ENCODE measurements at regions not wholly inside any gene's neighbourhood (a gene's known extent, or its start where the extent isn't known, plus 50 kb on each side); places are given as distances from the start of the nearest gene placed in this dataset.

DNA sequence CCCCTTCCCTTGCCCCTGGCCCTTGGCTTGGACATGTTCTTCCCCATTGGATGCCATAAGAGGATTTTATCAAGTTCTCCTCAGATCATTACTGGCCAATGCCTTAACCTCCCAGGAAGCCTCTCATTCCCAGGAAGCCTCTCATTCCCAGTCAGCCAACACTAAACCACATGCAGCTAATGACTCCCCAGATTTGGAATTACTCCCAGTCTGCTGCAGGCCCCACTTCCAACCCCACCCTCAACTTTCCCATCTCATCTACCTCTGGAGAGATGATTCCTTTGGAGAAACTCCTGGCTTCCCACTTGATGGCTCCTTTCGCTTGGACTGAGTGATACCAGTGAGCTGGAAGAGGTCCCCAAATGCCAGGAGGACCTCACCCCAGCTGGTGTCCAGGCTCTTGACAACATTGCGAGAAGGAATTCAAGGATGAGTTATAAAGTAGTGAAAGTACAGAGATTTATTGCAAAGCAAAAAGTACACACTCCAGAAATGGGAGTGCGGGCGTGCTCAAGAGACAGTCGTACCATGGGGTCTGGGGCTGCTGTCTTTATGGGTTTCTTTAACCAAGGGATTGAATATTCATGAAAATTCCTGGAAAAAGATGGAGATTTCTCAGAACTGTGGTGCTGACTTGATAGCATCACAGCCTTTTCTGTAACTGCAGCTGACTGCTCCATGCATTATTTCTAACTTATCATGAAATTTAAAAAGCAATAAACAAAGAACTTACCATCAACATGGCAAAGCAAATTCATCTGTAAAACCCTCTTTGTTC lies 117.2 kb upstream of the ADCY1 start:
- no peak for DNase-seq

DNA sequence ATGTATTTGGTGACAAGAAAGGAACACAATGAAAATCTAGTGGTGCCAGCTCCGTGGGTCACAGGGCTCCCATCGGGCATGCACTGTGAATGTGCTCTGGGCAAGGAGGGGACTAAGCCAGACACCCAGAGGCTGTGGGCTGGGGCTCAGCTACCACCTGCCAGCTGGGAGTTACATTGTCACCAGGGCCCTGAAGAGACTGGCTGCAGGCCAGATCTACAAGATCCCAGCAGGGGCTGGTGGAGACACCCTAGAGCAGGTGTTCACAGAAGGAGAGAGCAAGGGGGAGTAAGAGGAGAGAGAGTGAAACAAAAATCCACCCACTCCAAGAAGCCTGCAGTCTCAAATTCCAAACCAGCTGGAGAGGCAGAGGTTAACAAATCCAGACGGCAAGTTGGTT lies 116.6 kb upstream of the ADCY1 start:
- no peak for DNase-seq

DNA sequence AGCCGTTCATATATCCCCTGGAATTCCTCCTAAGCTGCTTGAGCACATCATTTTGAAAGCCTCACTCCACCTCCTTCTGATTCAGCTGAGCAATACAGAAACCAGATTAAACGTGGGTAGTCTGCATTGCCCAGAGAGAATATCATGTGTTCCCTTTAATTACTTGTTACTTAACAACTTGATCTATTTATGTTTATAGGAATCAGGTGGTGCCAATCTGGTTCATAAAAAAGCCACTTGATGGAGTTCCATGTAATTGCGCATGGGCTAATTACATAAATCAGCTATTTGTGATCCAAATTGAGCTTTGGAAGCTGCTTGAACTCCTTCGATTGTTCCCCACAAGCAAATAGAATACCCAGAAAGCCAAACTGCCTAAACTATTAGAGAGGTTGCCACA lies 114.7 kb upstream of the ADCY1 start:
- DNase-seq = no peak

DNA sequence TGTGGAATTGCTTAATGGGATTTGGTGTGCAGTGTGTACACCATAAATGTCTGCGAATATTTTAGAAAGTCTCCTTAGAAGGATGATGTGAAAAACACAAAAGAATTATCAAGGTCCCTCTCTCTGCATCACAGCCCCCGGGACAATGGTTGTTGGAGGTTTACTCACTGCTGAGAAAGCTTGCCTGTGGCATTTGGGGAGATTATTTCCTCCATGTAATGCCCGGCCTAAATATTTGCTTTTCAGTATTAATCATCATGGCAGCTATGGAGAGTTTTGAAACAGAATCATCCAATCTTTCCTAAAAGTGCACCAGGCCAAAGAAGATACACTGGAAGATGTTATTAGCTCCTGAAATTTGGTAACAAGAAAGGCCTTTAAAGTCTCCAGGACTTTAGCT lies 113.8 kb upstream of the ADCY1 start:
- no peak for DNase-seq

DNA sequence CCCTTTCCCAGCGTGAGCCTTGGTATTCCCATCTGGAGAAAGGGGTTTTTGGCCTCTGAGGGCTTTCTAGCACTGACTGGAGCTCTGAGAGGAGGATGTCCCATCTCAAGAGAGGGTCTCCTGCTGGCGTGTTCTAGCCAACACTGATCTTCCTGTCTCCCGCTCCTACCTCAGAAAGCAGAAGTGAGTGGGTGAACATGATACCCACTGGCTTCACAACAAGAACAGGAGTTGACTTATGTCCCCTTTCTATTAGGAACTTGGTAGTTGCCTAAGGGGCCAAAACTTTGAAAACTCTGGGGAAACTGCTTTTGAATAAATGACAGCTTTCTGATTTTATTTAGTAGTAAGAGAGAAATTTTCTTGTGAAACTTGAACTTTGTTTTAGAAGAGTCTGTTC lies 113.1 kb upstream of the ADCY1 start:
- no peak for DNase-seq

DNA sequence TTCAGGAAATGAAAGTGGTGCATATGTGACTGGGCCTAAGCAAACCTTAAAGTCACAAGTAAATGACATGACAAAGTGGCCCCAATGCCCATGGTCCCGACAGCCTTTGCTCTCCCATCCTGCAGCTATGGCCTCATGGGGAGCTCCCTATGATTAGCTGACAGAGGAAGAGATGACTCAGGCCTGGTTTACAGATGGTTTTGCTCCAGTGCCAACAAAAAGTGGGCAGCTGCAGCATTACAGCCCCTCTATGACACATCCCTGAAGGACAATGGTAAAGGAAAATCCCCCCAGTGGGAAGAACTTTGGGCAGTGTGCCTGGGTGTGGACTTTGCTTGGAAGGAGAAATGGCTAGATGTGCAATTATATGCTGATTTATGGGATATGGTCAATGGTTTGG lies 105.1 kb upstream of the ADCY1 start:
- no peak for DNase-seq

DNA sequence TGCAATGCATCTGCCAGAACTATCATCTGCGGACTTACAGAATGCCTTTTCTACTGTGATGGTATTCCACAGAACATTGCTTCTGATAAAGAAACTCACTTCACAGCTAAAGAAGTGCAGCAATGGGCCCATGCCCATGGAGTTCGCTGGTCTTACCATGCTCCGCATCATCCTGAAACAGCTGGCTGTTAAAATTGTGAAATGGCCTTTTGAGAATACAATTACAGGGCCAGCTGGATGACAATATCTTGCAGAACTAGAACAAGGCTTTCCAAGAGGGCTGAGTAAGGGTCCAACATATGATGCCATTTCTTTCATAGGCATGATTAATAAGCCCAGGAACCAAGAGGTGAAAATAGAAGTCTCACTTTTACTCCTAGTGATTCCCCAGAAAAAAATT lies 104.1 kb upstream of the ADCY1 start:
- no peak for DNase-seq

DNA sequence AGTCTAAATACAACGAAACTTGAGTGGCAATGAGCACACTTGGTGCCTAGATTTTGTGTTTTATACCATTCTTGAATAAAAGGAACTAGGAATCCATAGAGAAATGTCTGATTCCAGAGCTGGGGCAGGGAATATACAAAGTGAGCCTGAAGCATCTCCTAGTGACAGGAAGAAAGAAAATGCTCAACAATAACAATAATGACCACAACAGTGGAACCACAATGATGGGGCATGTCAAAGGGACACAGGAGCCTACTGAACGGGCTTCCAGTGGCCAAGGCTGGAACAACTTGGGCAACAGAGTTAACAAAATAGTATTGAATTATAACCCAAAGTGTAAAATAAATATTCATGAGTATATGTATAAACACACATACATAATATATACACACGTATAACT lies 94.4 kb upstream of the ADCY1 start:
- DNase-seq = no peak

DNA sequence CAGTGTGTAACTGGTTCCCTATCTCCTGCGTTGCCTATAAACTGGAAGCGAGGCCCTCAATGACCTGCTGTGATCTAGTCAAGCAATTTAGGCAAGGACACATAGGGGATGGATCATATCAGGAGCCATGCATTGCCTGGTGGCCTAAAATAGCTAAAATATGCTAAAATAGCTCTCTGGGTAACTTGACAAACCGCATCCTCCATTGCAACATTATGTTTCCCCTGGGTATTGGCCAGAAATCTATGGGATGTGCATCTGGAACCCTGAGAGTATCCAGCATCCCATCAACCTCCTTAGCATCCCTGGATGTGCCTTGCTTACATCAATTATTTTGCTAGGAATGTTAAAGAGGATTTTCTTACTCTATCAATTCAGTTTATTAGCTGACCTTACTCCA lies 91.7 kb upstream of the ADCY1 start:
- DNase-seq = no peak

DNA sequence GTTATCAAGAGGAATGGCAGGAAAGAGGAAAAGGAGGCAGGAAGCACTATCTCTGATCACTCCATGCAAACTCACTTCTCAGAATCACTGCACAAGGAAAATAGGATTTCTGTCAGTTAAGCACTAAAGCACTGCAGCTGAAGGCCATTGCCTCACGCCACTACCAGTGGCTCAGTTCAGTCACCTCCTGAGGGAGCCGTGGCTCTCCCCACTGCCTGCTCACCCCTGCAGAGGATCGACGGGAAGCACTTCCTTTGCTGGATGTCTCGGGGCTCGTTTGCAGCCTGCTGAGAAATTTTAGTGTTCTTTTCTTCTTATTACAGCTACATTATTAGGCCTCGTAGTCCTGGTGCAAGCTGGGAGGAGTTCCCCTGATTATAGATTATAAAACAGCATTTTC lies 90.1 kb upstream of the ADCY1 start:
- DNase-seq = no peak

DNA sequence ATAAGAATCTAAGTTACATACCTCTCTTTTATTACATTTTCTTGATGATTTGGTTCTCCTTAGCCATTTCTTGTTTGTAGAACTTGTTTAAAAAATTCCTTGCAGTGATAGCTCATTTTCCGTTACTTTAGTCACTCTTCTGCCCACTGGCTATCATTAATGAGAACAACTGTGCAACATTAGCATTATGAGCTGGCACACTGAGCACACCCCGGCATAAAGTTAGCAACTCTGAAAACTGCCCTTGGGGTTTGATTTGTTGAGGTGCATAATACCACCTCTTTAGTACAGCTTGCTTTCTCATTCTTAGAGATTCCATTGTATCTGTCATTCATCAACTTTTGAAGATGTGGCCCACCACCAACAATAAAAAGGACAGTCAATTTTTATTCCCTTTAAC lies 87.6 kb upstream of the ADCY1 start:
- DNase-seq = no peak

DNA sequence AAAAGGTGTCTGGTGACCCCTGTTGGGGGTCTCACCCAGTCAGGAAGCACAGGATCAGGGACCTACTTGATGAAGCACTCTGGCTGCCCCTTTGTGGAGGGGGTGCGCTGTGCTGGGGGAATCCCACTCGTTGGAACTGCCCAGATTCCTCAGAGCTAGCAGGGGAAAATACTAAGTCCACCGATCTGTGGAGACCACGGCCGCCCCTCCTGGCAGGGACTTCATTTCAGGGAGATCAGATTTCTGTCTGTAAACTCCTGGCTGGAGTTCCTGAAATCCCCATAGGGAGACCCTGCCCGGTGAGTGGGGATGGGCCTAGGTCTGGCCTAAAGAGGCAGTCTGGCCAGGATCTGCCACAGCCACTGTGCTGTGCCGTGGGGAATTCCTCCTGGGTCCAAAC lies 79.3 kb upstream of the ADCY1 start:
- DNase-seq = no peak

DNA sequence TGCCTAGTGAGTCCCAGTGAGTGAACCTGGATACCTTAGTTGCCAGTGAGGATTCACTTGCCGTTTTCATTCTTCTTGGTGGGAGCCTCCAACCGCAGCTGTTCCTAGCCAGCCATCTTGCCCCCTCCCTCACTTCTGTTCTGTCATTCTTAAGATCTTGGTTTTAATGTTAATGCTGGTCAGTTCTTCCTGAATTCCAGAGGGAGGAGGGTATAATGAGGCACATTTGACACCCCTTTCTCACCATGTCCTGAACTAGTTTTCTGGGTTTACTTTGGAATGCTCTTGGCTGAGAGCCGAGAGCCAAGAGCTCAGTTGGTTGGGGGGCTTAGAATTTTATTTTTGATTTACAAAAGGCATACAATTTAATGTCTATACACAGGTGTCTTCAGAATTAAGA lies 78.5 kb upstream of the ADCY1 start:
- no peak for DNase-seq

DNA sequence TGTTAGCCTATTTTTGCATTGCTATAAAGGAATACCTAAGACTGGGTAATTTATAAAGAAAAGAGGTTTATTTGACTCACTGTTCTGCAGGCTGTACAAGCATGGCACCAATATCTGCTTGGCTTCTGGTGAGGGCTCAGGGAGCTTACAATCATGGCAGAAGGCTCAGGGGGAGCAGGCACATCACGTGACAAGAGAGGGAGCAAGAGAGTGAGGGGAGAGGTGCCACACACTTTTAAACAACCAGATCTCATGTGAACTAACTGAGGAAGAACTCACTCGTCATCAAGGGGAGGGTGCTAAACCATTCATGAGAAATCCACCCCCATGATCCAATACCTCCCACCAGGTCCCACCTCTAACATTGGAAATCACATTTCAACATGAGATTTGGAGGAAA lies 73.9 kb upstream of the ADCY1 start:
- no peak for DNase-seq

DNA sequence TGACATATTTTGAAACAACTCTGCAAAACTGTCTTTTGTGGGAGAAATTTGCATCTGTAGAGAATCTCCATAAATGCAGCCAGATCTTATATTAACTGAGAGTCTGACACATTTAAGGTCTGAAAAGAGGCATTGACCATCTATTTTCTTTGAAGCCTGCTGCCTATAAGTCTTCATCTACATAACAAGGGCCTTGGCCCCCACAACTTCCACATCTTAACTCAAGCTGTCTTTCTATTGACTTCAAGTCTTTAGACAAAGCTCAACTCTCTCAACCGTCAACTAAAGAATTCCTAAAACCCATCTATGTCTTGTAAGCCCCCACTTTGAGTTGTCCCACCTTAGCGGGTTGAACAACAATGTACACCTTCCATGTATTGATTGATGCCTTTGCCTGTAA lies 72.4 kb upstream of the ADCY1 start:
- DNase-seq = no peak

DNA sequence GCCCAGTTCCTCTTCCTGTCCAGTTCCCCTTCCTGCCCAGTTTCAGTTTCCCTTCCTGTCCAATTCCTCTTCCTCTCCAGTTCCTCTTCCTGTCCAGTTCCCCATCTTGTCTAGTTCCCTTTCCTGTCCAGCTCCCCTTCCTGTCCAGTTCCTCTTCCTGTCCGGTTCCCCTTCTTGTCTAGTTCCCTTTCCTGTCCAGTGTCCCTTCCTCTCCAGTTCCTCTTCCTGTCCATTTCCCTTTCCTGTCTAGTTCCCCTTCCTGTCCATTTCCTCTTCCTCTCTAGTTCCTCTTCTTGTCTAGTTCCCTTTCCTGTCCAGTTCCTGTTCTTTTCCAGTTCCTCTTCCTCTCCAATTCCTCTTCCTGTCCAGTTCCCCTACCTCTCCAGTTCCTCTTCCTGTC lies 68.1 kb upstream of the ADCY1 start:
- DNase-seq = no peak

DNA sequence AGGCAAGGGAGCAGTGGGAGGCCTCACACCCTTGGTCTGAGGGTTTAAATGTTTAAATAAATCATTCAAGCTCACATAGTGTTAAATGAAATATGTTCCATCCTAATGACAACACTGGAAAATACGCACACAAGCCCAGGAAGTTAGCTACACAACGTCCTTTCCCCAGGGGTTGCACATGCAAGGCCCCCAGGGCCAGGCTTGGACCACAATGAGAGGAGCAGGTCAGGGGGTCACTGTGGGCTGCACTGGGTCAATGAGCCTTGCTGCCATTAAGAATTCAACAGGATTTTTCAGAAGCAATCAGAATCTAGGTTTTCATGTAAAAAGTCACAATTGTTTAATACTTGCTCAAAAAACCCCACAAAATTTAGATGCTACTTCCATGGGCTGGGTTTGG lies 64.9 kb upstream of the ADCY1 start:
- no peak for DNase-seq

DNA sequence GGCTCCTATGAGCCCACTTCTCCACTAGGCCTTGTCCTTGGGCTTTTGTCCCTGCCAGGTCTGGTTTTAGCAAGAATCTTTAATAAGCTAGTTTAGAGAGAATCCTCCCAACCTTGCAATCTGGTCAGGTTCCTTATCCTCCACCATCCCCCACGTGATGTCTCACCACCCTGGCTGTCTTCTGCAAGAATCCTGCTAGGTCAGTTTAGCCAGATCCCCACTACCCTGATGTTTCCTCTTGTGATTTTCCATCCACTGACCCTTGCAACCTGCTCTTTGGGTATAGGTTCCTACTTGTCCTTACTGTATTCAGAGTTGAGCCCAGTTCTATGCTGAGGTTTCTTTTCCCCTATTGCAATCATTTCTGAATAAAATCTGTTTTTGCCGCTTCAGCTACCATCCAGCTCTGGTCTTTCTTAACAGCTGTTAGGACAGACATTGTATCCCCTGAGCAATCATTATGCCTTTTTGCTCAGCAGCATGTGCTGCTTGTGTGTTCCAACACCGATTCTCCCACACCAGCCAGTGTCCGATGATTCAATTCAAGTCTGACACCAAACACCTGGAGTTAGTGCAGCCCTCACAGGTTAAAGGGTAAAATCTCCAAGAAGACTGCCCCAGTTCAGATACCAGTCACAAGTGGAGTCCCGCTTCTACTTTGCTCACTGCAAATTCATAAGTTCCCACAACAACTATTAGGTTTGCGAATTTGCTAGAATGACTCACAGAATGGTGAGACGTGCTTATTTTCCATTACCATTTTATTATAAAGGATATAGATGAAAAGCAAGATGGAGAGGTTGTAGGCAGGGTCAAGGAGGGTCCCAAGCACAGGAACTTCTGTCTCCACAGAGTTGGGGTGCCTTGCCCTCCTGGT lies 62.2 kb upstream of the ADCY1 start:
- DNase-seq = no peak

DNA sequence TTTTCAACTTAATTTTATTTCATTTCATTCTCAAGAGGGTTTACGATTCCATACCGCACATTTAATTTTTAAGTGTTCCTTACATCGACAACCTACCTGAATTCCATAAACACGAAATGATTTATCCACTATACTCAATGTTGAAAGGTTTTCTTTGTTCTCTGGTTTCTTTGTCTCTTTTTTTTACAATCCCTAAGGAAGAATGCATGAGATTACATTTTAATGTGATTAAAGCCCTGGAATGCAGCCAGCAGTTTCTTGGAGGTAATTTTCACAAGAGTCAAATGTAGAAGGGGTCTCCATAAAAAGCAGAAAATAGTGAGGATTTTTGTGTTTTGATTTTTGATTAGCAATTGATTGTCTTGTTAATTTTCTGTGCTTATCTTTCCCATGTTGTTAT lies 59.2 kb upstream of the ADCY1 start:
- no peak for DNase-seq

DNA sequence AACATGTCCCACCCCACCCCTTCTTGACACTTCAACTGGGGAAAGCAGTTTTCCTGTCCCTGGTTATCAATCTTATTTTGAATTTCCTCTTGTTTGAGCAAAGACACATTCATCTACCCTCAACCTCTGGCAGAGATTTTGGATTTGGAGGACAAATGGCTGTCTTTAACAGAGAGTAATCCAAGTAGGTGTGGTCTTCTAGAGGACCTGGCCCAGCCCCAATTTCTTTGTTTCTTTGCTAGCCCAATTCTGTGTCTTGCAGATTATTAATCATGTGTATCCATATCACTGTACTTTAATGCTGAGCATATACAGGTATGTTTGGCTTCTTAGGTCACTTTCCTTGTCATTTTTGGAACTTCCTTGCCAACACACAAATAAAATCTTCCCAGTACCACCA lies 58.8 kb upstream of the ADCY1 start:
- no peak for DNase-seq

Data from skin of body (tissue), 1 donor.